ENCODE measurements at regions not wholly inside any gene's neighbourhood (a gene's known extent, or its start where the extent isn't known, plus 50 kb on each side); places are given as distances from the start of the nearest gene placed in this dataset.

GRCh38 chr1:59126366-59126765 is 170.5 kb upstream of the FGGY start:
- TF ChIP-seq MYC (IDR thresholded peaks at IDR 0.05; ENCODE audit: low read depth, low read length) (no peak), CTCF (IDR thresholded peaks at IDR 0.05; ENCODE audit: low read depth, low read length) (no peak), MAX (IDR thresholded peaks at IDR 0.05; ENCODE audit: low read depth, low read length) (no peak), POLR2A (IDR thresholded peaks at IDR 0.05; ENCODE audit: extremely low read depth, insufficient read length) (no peak)
- no peak for DNase-seq (ENCODE audit: low read depth)
- H3K4me3 ChIP-seq (ENCODE audit: low read depth, low read length) = no peak overlapping the region

GRCh38 chr1:59128239-59128736 is 168.6 kb upstream of the FGGY start:
- no peak for DNase-seq (ENCODE audit: low read depth)
- no peak overlapping the region for H3K4me3 ChIP-seq (ENCODE audit: low read depth, low read length)
- TF ChIP-seq POLR2A (IDR thresholded peaks at IDR 0.05; ENCODE audit: extremely low read depth, insufficient read length) = no peak
- TF ChIP-seq MAX (IDR thresholded peaks at IDR 0.05; ENCODE audit: low read depth, low read length) = no peak
- no peak for TF ChIP-seq MYC (IDR thresholded peaks at IDR 0.05; ENCODE audit: low read depth, low read length)
- no peak for TF ChIP-seq CTCF (IDR thresholded peaks at IDR 0.05; ENCODE audit: low read depth, low read length)

GRCh38 chr1:59128784-59129227 is 168.1 kb upstream of the FGGY start:
- no peak overlapping the region for H3K4me3 ChIP-seq (ENCODE audit: low read depth, low read length)
- no peak for DNase-seq (ENCODE audit: low read depth)
- TF ChIP-seq CTCF (IDR thresholded peaks at IDR 0.05; ENCODE audit: low read depth, low read length) (no peak), MAX (IDR thresholded peaks at IDR 0.05; ENCODE audit: low read depth, low read length) (no peak), MYC (IDR thresholded peaks at IDR 0.05; ENCODE audit: low read depth, low read length) (no peak), POLR2A (IDR thresholded peaks at IDR 0.05; ENCODE audit: extremely low read depth, insufficient read length) (no peak)

- TF ChIP-seq MAX (IDR thresholded peaks at IDR 0.05; ENCODE audit: low read depth, low read length) (no peak), POLR2A (IDR thresholded peaks at IDR 0.05; ENCODE audit: extremely low read depth, insufficient read length) (no peak), MYC (IDR thresholded peaks at IDR 0.05; ENCODE audit: low read depth, low read length) (no peak), CTCF (IDR thresholded peaks at IDR 0.05; ENCODE audit: low read depth, low read length) (no peak)
- no peak overlapping the region for H3K4me3 ChIP-seq (ENCODE audit: low read depth, low read length)
- DNase-seq (ENCODE audit: low read depth) = no peak
Observed at GRCh38 chr1:59132295-59132694, 164.6 kb upstream of the FGGY start.

GRCh38 chr1:59133997-59134396 is 162.9 kb upstream of the FGGY start:
- H3K4me3 ChIP-seq (ENCODE audit: low read depth, low read length) = no peak overlapping the region
- no peak for TF ChIP-seq POLR2A (IDR thresholded peaks at IDR 0.05; ENCODE audit: extremely low read depth, insufficient read length)
- TF ChIP-seq CTCF (IDR thresholded peaks at IDR 0.05; ENCODE audit: low read depth, low read length) = no peak
- TF ChIP-seq MAX (IDR thresholded peaks at IDR 0.05; ENCODE audit: low read depth, low read length) = no peak
- TF ChIP-seq MYC (IDR thresholded peaks at IDR 0.05; ENCODE audit: low read depth, low read length) = no peak
- DNase-seq (ENCODE audit: low read depth) = no peak

All from NB4 (cell line).